Testis (tissue), 2 donors: ENCODE measurements at regions not wholly inside any gene's neighbourhood (a gene's known extent, or its start where the extent isn't known, plus 50 kb on each side); places are given as distances from the start of the nearest gene placed in this dataset.

Experiments
- POLR2A ChIP-seq: fragments of 450-650 bp; IDR thresholded peaks from one replicate; pipeline ENCODE4 v1.6.1; 2017; ENCODE audit warnings: antibody characterized with exemption, mild to moderate bottlenecking, moderate library complexity
- TF ChIP-seq, protein P1 (sequence below), 3 experiments: fragments of 450-650 bp in 2 of 3; fragments of 200-600 bp in 1 of 3; sonication (generic) in 1 of 3; IDR thresholded peaks; one replicate each; pipeline ENCODE4 v1.5.1; 2016 to 2019; ENCODE audit warnings: antibody characterized with exemption in 3 of 3, mild to moderate bottlenecking in 2 of 3, moderate library complexity in 1 of 3

DNA sequence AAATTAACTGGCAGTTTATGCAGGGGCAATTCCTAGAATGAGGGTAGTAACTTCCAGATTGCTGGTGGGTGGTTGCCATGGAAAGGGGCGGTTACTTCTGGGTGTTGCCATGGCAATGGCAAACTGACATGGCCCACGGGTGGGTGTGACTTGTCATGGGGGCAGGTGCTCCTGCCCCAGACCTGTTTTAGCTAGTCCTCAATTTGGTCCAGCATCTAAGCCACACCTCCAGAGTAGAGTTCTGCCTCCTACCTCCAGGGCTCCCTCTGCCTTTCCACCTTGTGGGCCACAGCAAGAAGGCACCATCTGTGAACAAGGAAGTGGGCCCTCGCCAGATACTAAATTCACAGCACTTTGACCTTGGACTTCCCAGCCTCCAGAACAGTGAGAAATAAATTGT lies 148.7 kb downstream of the TFCP2L1 start:
- TF ChIP-seq, protein P1, sequence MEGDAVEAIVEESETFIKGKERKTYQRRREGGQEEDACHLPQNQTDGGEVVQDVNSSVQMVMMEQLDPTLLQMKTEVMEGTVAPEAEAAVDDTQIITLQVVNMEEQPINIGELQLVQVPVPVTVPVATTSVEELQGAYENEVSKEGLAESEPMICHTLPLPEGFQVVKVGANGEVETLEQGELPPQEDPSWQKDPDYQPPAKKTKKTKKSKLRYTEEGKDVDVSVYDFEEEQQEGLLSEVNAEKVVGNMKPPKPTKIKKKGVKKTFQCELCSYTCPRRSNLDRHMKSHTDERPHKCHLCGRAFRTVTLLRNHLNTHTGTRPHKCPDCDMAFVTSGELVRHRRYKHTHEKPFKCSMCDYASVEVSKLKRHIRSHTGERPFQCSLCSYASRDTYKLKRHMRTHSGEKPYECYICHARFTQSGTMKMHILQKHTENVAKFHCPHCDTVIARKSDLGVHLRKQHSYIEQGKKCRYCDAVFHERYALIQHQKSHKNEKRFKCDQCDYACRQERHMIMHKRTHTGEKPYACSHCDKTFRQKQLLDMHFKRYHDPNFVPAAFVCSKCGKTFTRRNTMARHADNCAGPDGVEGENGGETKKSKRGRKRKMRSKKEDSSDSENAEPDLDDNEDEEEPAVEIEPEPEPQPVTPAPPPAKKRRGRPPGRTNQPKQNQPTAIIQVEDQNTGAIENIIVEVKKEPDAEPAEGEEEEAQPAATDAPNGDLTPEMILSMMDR (IDR thresholded peaks at IDR 0.05): no peak
- no peak for TF ChIP-seq POLR2A
